HG03442 (cell line): ENCODE measurements at regions not wholly inside any gene's neighbourhood (a gene's known extent, or its start where the extent isn't known, plus 50 kb on each side); places are given as distances from the start of the nearest gene placed in this dataset.

Experiments
- ATAC-seq: cut with Tn5 transposase; IDR thresholded peaks from one replicate; pipeline ENCODE4 v1.9.1; 2021; ENCODE audit warnings: mild to moderate bottlenecking, moderate library complexity; ENCODE audit not compliant: unreplicated experiment

DNA sequence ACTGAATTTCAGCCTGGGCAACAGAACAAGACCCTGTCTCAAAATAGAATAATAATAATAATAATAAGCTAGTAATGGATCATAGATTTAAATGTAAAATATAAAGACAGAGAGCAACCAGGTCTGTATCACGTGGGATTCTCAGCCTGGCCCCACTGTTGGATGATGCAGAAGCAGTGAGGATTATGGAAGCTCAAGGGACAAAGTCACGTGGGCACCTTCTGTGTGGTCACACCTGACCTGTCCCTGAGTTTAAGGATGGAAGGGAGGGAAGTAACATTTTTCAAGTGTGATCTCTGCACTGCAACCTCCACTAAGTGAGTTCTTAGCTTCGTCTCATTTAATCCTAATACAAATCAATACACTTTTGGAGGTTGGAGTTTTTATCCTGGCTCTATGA, 212.5 kb upstream of the IER5L start:
- no peak for ATAC-seq

GRCh38 chr9:129387822-129388221, 209.8 kb upstream of the IER5L start:
- no peak for ATAC-seq

DNA sequence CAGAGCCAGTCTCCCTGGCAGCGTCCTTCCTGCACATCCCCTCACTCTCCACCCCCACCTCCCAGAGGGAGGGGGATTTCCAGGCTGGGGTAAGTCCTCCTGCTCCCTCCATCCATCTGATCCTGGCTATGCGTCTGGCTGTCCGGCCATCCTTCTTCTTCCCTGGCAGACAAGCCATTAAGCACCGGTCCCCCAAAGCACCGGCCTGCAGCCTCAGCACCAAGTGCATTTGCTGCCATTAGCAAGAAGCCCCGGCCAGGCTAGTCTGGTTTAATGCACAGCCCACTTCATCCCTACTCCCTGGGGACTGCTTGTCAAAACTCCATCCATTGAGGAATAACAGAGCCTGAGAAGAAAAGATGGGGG, 208.7 kb upstream of the IER5L start:
- ATAC-seq, result no peak

GRCh38 chr9:129385211-129385934, 207.3 kb upstream of the IER5L start:
- ATAC-seq, result no peak

DNA sequence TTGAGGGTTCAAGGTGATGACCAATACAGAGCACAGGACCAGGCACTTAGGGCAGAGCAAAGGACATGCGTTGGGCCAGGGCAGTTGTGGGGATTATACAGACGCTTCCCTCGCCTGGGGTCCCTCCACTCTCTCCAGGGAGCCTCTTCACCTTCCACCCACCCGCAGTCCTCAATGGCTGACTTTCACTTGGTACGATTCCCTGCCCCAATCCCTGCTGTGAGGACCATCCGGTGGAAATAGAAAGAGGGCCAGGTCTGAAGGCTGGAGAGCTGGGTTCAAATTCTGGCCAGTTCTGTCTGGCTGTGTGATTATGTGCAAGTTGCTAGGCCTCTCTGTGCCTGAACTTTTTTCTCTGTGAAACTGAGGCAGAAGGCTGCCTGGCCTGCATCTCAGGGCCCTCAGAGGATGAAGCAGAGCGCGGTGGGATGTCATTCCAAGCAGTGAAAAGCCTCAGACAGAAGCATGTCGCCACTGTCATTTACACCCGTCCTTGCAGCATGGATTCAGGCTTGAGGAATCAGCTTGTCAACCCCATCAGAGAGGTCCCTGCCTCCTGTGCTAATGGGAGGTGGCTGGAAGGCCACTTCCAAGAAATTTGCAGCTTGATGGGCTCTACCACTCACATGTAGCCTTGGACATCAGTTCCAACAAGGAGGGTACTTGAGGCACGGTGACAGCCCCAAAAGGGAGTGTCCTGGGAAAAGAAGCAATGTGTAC, 206.6 kb upstream of the IER5L start:
- no peak for ATAC-seq

GRCh38 chr9:129383561-129384490, 205.8 kb upstream of the IER5L start:
- peak; percentile 55 for ATAC-seq

DNA sequence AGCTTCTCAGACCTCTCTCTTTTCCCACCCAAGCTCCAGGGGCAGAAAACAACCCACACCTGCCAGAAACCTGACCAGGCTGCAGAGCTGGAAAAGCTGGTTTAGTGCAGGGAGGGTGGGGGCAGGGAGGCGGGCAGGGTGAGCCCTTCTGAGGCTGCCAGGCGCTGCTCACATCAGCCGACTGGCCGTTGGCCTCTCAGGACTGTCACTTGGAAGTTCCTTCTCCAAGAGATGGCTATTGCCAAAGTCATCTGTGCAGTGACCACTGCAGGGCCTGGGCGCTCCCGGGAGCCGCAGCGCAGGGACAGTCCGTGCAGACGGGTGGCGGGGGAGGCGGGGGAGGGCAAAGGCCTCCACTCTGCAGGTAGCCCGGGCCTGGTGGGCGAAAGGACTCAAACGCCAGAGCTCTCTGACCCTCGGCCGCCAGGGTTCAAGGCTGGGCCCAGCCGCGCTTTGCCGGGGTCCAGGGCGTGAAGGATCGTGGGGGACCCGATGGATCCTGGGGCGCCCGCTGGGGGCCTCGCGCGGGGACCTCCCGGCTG, 205.0 kb upstream of the IER5L start:
- no peak for ATAC-seq

GRCh38 chr9:129382281-129383018, 204.4 kb upstream of the IER5L start:
- ATAC-seq, result no peak

- ATAC-seq, result no peak
Measured at GRCh38 chr9:129381481-129381957, 203.5 kb upstream of the IER5L start.

GRCh38 chr9:129380961-129381401, 202.9 kb upstream of the IER5L start:
- ATAC-seq, result no peak

DNA sequence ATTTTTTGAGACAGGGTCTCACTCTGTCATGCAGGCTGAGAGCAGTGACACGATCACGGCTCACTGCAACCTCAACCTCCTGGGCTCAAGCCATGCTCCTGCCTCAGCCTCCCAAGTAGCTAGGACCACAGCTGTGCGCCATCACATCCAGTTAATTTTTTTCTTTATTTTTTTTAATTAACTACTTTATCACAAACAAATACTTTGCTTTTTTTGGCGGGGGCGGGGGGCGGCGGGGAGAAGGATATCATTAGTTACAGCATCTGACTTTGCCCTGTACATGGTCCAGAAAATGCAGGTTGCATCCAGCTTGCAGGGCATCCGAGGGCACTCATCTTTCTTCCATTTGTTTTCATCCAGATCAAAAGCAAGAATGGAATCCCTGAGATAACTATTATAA, 201.8 kb upstream of the IER5L start:
- no peak for ATAC-seq

GRCh38 chr9:129379181-129379836, 201.2 kb upstream of the IER5L start:
- no peak for ATAC-seq

DNA sequence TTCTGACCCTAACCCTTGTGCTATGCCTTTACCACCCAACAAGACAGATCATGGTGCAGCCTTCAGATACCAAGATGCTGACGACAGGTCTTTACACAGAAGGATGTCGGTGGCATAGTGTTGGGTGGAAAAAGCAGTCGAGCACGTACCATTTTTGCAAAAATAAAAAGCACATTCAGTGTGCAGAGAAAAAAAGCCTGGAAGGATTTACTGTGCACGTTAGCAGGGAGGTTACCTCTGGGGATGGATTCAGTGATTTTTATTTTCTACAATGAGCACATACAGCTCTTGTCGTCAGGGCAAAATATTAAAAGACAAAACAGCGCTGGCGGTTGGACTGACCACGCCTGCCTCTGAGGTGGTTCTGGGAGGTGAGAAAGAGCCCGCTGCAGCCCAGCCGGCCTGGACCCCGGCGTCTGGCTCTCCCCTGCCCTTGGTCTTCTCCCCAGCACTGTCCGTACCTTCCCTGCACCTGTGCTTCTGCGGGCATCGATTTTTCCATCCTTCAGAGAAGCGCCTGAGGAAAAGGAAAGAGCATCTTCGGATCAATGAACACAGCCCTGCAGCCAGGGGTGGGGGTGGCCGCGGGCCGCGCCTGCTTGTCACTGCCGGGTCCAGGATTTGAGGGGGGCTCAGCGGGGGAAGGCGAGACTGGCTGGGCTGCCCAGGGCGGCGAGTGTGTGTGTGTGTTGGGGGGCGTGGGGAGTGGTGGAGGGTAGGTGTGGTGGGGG, 200.0 kb upstream of the IER5L start:
- no peak for ATAC-seq

DNA sequence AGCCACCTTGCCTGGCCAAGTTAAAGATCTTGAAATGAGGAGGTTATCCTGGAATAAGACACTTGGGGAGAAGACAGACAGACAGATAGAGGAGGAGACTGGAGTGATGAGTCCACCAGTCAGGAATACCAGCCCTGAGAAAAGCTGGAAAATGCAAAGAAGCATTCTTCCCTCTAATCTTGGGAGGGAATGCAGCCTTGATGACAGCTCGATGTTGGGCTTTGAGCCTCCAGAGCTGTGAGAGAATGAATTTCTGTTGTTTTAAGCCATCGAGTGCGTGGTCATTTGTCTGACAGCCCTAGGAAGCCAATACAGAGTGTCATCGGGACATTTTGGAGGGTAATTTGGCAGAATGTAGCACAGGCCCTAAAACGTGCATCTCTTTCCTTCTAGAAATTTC, 199.1 kb upstream of the IER5L start:
- no peak for ATAC-seq

- ATAC-seq, result no peak
Measured at GRCh38 chr9:129375845-129376244, 197.8 kb upstream of the IER5L start.

DNA sequence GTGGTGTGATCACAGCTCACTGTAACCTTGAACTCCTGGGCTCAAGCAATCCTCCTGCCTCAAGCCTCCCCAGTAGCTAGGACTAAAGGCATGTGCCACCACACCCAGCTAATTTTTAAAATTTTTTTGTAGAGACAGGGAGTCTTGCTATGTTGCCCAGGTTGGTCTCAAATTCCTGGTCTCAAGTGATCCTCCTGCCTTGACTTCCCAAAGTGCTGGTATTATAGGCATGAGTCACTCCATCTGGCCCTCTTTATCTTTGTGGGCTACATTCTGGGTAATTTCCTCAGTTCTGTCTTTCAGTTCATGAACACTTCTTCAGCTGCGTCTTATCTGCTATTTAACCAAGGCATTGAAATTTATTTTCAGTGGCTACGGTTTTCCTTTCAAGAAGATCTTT, 196.6 kb upstream of the IER5L start:
- no peak for ATAC-seq

- ATAC-seq, result no peak
Measured at GRCh38 chr9:129374231-129374630, 196.2 kb upstream of the IER5L start.

- no peak for ATAC-seq
Measured at GRCh38 chr9:129373361-129373760, 195.3 kb upstream of the IER5L start.

DNA sequence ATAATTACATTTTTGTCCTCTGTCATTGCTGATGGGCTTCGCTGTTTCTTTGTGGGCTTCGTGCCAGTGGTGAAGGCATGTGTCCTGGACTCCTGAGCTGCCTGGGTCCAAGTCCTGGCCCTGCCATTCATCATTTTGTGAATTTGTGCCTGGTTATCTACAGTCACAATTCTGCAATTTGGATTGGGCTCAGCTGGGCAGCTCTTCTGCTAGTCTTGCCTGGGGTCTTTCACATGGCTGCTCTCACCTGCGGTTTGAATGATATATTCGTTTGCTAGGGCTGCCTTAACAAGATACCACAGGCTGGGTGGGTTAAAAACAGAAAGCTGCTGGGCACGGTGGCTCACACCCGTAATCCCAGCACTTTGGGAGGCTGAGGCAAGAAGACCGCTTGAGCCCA, 192.7 kb upstream of the IER5L start:
- ATAC-seq, result no peak
